MM.1S (cell line): ENCODE measurements at regions not wholly inside any gene's neighbourhood (a gene's known extent, or its start where the extent isn't known, plus 50 kb on each side); places are given as distances from the start of the nearest gene placed in this dataset.

Source experiments
- DNase-seq: peaks from one replicate; pipeline ENCODE4 v3.0.0-alpha.2; 2015
- H2AFZ ChIP-seq: fragments of 300-600 bp; sonication (generic); 2 replicates; pipeline ENCODE4 v1.6.0; 2016; ENCODE audit warnings: antibody characterized with exemption, low read length
- H3F3A ChIP-seq: fragments of 300-600 bp; sonication (generic); 2 replicates; pipeline ENCODE4 v1.6.1; 2016; ENCODE audit warnings: mild to moderate bottlenecking, antibody characterized with exemption, low read length, moderate library complexity, mixed read lengths; ENCODE audit not compliant: insufficient read depth
- H3K27ac ChIP-seq: fragments of 300-600 bp; sonication (generic); 2 replicates; pipeline ENCODE4 v1.5.1; 2016; ENCODE audit warnings: mild to moderate bottlenecking, low read length
- H3K27me3 ChIP-seq: fragments of 300-600 bp; sonication (generic); replicated peaks from 2 replicates; pipeline ENCODE4 v1.6.0; 2016; ENCODE audit warnings: low read length; ENCODE audit not compliant: insufficient read depth
- H3K36me3 ChIP-seq: fragments of 300-600 bp; sonication (generic); replicated peaks from 2 replicates; pipeline ENCODE4 v1.6.1; 2016; ENCODE audit warnings: mild to moderate bottlenecking, low read length, mixed read lengths; ENCODE audit not compliant: insufficient read depth
- H3K4me1 ChIP-seq: fragments of 300-600 bp; sonication (generic); 2 replicates; pipeline ENCODE4 v1.6.1; 2016; ENCODE audit warnings: low read length, mixed read lengths
- H3K4me2 ChIP-seq: fragments of 300-600 bp; sonication (generic); 2 replicates; pipeline ENCODE4 v1.6.0; 2016; ENCODE audit warnings: low read depth, low read length
- H3K4me3 ChIP-seq: fragments of 300-600 bp; sonication (generic); 2 replicates; pipeline ENCODE4 v1.5.1; 2016; ENCODE audit warnings: low read length, mixed read lengths
- H3K79me2 ChIP-seq: fragments of 300-600 bp; sonication (generic); 2 replicates; pipeline ENCODE4 v1.6.1; 2016; ENCODE audit warnings: mixed run types, low read length, mixed read lengths
- H3K9ac ChIP-seq: fragments of 300-600 bp; sonication (generic); 2 replicates; pipeline ENCODE4 v1.6.1; 2016; ENCODE audit warnings: low read length, mixed read lengths
- H3K9me2 ChIP-seq: fragments of 300-600 bp; sonication (generic); replicated peaks from 2 replicates; pipeline ENCODE4 v1.6.1; 2016; ENCODE audit warnings: mild to moderate bottlenecking, low read length, mixed read lengths; ENCODE audit not compliant: insufficient read depth
- H3K9me3 ChIP-seq: fragments of 300-600 bp; sonication (generic); replicated peaks from 2 replicates; pipeline ENCODE4 v1.6.1; 2016; ENCODE audit warnings: mild to moderate bottlenecking, low read length, mixed read lengths; ENCODE audit not compliant: insufficient read depth
- H4K20me1 ChIP-seq: fragments of 300-600 bp; sonication (generic); 2 replicates; pipeline ENCODE4 v1.6.1; 2016; ENCODE audit warnings: mild to moderate bottlenecking, low read length, moderate library complexity, mixed read lengths; ENCODE audit not compliant: insufficient read depth
- CTCF ChIP-seq: fragments of 300-600 bp; sonication (generic); IDR thresholded peaks from 2 replicates; pipeline ENCODE4 v1.5.1; 2016; ENCODE audit warnings: antibody characterized with exemption, low read length, mixed read lengths
- EZH2 ChIP-seq: fragments of 300-600 bp; sonication (generic); optimal IDR thresholded peaks from 2 replicates; pipeline ENCODE3; 2017; ENCODE audit warnings: low read depth, mild to moderate bottlenecking, antibody characterized with exemption, low read length, mixed read lengths
- EZH2phosphoT487 ChIP-seq: fragments of 300-600 bp; sonication (generic); IDR thresholded peaks from 2 replicates; pipeline ENCODE4 v1.6.1; 2018; ENCODE audit warnings: antibody characterized with exemption, low read length

- TF ChIP-seq EZH2, result no peak
- TF ChIP-seq EZH2phosphoT487, result no peak
- TF ChIP-seq CTCF, result no peak
- Histone ChIP-seq H3K4me1 (0 out of 2 replicates have a peak, but pooled peaks cover 3% of the 10 kb centered on the region), H3K4me3 (no peak overlapping the region), H3K9ac (no peak overlapping the region), H3K79me2 (no peaks in the 10 kb centered on the region), H3F3A (peaks cover 7% of the 10 kb centered on the region), H3K9me2 (no peaks in the 10 kb centered on the region), H3K36me3 (no peaks in the 10 kb centered on the region), H3K4me2 (no peak overlapping the region), H4K20me1 (no peaks in the 10 kb centered on the region), H3K27me3 (peaks cover 34% of the 10 kb centered on the region), H3K27ac (no peak overlapping the region), H3K9me3 (no peaks in the 10 kb centered on the region), H2AFZ (no peak overlapping the region)
- no peak for DNase-seq
Measured at GRCh38 chr11:16607675-16608644, 130.5 kb upstream of the C11orf58 start.

- no peaks in the 10 kb centered on the region for H3K9me3 ChIP-seq
- no peaks in the 10 kb centered on the region for H4K20me1 ChIP-seq
- H3F3A ChIP-seq, result peaks cover 7% of the 10 kb centered on the region
- no peaks in the 10 kb centered on the region for H3K4me1 ChIP-seq
- H3K36me3 ChIP-seq, result no peaks in the 10 kb centered on the region
- peak overlapping the region; percentile 85 for H3K4me2 ChIP-seq
- no peaks in the 10 kb centered on the region for H3K79me2 ChIP-seq
- peaks cover 24% of the 10 kb centered on the region for H3K27me3 ChIP-seq
- H2AFZ ChIP-seq, result no peak overlapping the region
- H3K9ac ChIP-seq, result no peak overlapping the region
- peak overlapping the region; percentile 80 for H3K4me3 ChIP-seq
- TF ChIP-seq EZH2phosphoT487 (no peak), EZH2 (no peak), CTCF (no peak)
- no peaks in the 10 kb centered on the region for H3K9me2 ChIP-seq
- no peak for DNase-seq
- no peak overlapping the region for H3K27ac ChIP-seq
Measured at GRCh38 chr11:16606784-16607674, 131.4 kb upstream of the C11orf58 start.

GRCh38 chr11:16605894-16606783 lies 132.3 kb upstream of the C11orf58 start:
- H3K36me3 ChIP-seq, result no peaks in the 10 kb centered on the region
- H3K9ac ChIP-seq, result peak overlapping the region; percentile 11; the same call in 1 of the 2 replicates
- H3K27me3 ChIP-seq, result peaks cover 16% of the 10 kb centered on the region; the same call in 1 of the 2 replicates
- no peaks in the 10 kb centered on the region for H3K9me2 ChIP-seq
- no peaks in the 10 kb centered on the region for H3K9me3 ChIP-seq
- no peaks in the 10 kb centered on the region for H3K79me2 ChIP-seq
- H3K4me1 ChIP-seq, result no peaks in the 10 kb centered on the region
- peak overlapping the region; percentile 85 for H2AFZ ChIP-seq
- H3K4me3 ChIP-seq, result peak overlapping the region; percentile 80
- H4K20me1 ChIP-seq, result no peaks in the 10 kb centered on the region
- H3K4me2 ChIP-seq, result peak overlapping the region; percentile 85
- H3K27ac ChIP-seq, result peak overlapping the region; percentile 8; the same call in 1 of the 2 replicates
- peak; percentile 85 for DNase-seq
- H3F3A ChIP-seq, result peaks cover 7% of the 10 kb centered on the region
- no peak for TF ChIP-seq EZH2
- TF ChIP-seq CTCF, result peak; percentile 97
- TF ChIP-seq EZH2phosphoT487, result no peak
